Endothelial cell of umbilical vein (primary cell): ENCODE measurements at regions not wholly inside any gene's neighbourhood (a gene's known extent, or its start where the extent isn't known, plus 50 kb on each side); places are given as distances from the start of the nearest gene placed in this dataset.

Source experiments
- BruUV-seq: library from RNA; stranded (reverse); fragments of 400-500 nt; replicated peaks from 2 replicates; lab custom pipeline; 2021; lab: Mats Ljungman, UMichigan
- CTCF ChIA-PET: fragments of 300-600, 350-600 bp; sonication (Branson Sonifier 250); formaldehyde crosslinking; loops from one replicate; lab custom pipeline; 2021; ENCODE audit warnings: antibody characterized with exemption, inconsistent platforms; lab: Charles Lee
- POLR2A ChIA-PET: fragments of 300-600, 350-600 bp; sonication (Branson Sonifier 250); formaldehyde crosslinking; loops from one replicate; lab custom pipeline; 2021; ENCODE audit warnings: antibody characterized with exemption, inconsistent platforms; lab: Charles Lee
- DNase-seq: peaks from one replicate; pipeline ENCODE4 v3.0.0-alpha.2; 2011; ENCODE audit warnings: low read depth, low spot score
- FAIRE-seq: peaks from 2 replicates; lab custom pipeline; 2011; peaks lifted over from hg19 to GRCh38; lab: Jason Lieb, UNC
- H2AFZ ChIP-seq: 2 replicates; pipeline ENCODE4 v1.6.0; 2012; ENCODE audit warnings: low read depth, low read length, control low read depth, inconsistent platforms
- H3K27ac ChIP-seq: 2 replicates; pipeline ENCODE4 v1.5.1; 2011; ENCODE audit warnings: low read depth, mild to moderate bottlenecking, control low read depth, low read length, moderate library complexity; ENCODE audit not compliant: insufficient read depth
- H3K27me3 ChIP-seq, 2 experiments: 2 replicates each; pipeline versions ENCODE4 v1.6.0 to v1.6.1; 2011; ENCODE audit warnings: low read length in 2 of 2, mixed read lengths in 1 of 2; ENCODE audit not compliant: control insufficient read depth in 2 of 2, insufficient read depth in 2 of 2
- H3K36me3 ChIP-seq, 2 experiments: 2 replicates in 1 of 2; 3 replicates in 1 of 2; pipeline ENCODE4 v1.5.1; 2011; ENCODE audit warnings: low read length in 2 of 2, mild to moderate bottlenecking in 1 of 2, moderate library complexity in 1 of 2; ENCODE audit not compliant: control insufficient read depth in 2 of 2, insufficient read depth in 2 of 2; ENCODE audit errors: extremely low read depth in 1 of 2
- H3K4me1 ChIP-seq: 3 replicates; pipeline ENCODE4 v1.5.1; 2011; ENCODE audit warnings: mild to moderate bottlenecking, low read length; ENCODE audit not compliant: control insufficient read depth, insufficient read depth; ENCODE audit errors: extremely low read depth
- H3K4me2 ChIP-seq: 2 replicates; pipeline ENCODE4 v1.6.1; 2011; ENCODE audit warnings: low read length, control low read depth, mixed read lengths; ENCODE audit not compliant: insufficient read depth
- H3K4me3 ChIP-seq, 3 experiments: fragments of 200-600 bp in 1 of 3; sonication (generic), shearing (Covaris generic) in 1 of 3; replicated peaks in 1 of 3; 2 replicates each; pipeline ENCODE4 v1.5.1; 2011 to 2016; ENCODE audit warnings: control low read depth in 3 of 3, low read length in 3 of 3, mild to moderate bottlenecking in 2 of 3, inconsistent platforms in 1 of 3, low read depth in 1 of 3, moderate library complexity in 1 of 3; ENCODE audit not compliant: insufficient read depth in 1 of 3
- H3K79me2 ChIP-seq: 2 replicates; pipeline ENCODE4 v1.6.0; 2012; ENCODE audit warnings: low read length, inconsistent platforms; ENCODE audit not compliant: control insufficient read depth, insufficient read depth
- H3K9ac ChIP-seq: replicated peaks from 2 replicates; pipeline ENCODE3; 2011; ENCODE audit warnings: low read length, control low read depth; ENCODE audit not compliant: insufficient read depth; ENCODE audit errors: extremely low read depth
- H3K9me1 ChIP-seq: replicated peaks from 3 replicates; pipeline ENCODE4 v1.6.0; 2011; ENCODE audit warnings: mild to moderate bottlenecking, low read length; ENCODE audit not compliant: control insufficient read depth, insufficient read depth; ENCODE audit errors: extremely low read depth
- H3K9me3 ChIP-seq: replicated peaks from 2 replicates; pipeline ENCODE4 v1.5.1; 2012; ENCODE audit warnings: low read length, inconsistent platforms; ENCODE audit not compliant: control insufficient read depth, insufficient read depth
- H4K20me1 ChIP-seq: replicated peaks from 2 replicates; pipeline ENCODE3; 2011; ENCODE audit warnings: mild to moderate bottlenecking, low read length; ENCODE audit not compliant: control insufficient read depth, insufficient read depth; ENCODE audit errors: extremely low read depth
- CTCF ChIP-seq, 2 donors: IDR thresholded peaks; 1 replicate in 1 of 2; 2 replicates in 1 of 2; pipeline ENCODE4 v1.5.1; 2011; ENCODE audit warnings: low read length in 2 of 2, mild to moderate bottlenecking in 2 of 2, moderate library complexity in 2 of 2, control low read depth in 1 of 2, inconsistent platforms in 1 of 2, low read depth in 1 of 2; ENCODE audit not compliant: insufficient read depth in 1 of 2; ENCODE audit errors: extremely low read depth in 1 of 2
- EZH2 ChIP-seq: IDR thresholded peaks from 2 replicates; pipeline ENCODE4 v1.6.1; 2012; ENCODE audit warnings: borderline replicate concordance, low read depth, mild to moderate bottlenecking, moderate library complexity, low read length, inconsistent platforms; ENCODE audit not compliant: severe bottlenecking
- FOS ChIP-seq: IDR thresholded peaks from 2 replicates; pipeline ENCODE4 v1.6.1; 2011; ENCODE audit warnings: mild to moderate bottlenecking, low read length, moderate library complexity, borderline replicate concordance; ENCODE audit not compliant: insufficient read depth
- GATA2 ChIP-seq: IDR thresholded peaks from 2 replicates; pipeline ENCODE4 v1.7.0; 2011; ENCODE audit warnings: low read depth, mild to moderate bottlenecking, moderate library complexity, mixed read lengths, low read length; ENCODE audit not compliant: insufficient read length, insufficient read depth
- JUN ChIP-seq: IDR thresholded peaks from 2 replicates; pipeline ENCODE4 v1.6.1; 2011; ENCODE audit warnings: borderline replicate concordance, low read depth; ENCODE audit not compliant: insufficient read length, insufficient read depth
- MAX ChIP-seq: IDR thresholded peaks from 2 replicates; pipeline ENCODE4 v1.6.1; 2011; ENCODE audit not compliant: insufficient read depth, insufficient read length
- MYC ChIP-seq: IDR thresholded peaks from one replicate; pipeline ENCODE4 v1.6.1; 2011; ENCODE audit warnings: mild to moderate bottlenecking, low read depth, low read length
- POLR2A ChIP-seq: IDR thresholded peaks from 2 replicates; pipeline ENCODE4 v1.6.1; 2012; ENCODE audit warnings: low read depth, mild to moderate bottlenecking, control low read depth, low read length
- POLR2AphosphoS5 ChIP-seq: IDR thresholded peaks from 2 replicates; pipeline ENCODE4 v1.6.1; 2012; ENCODE audit warnings: low read depth, mild to moderate bottlenecking, control low read depth, low read length, moderate library complexity; ENCODE audit not compliant: insufficient read depth
- dilution Hi-C: fragments of 300-500 bp; cut with MboI; formaldehyde crosslinking; loops from one replicate; pipeline ENCODE4 v1.15.0; 2019; ENCODE audit warnings: low sequenced_read_pairs; ENCODE audit not compliant: extremely low pct_ligation_motif_present
- intact Hi-C: fragments of 100-400 bp; cut with micrococcal nuclease; formaldehyde crosslinking; loops from one replicate; pipeline ENCODE4 v1.10.0; 2022

GRCh38 chr4:151561551-151562256 is 152.7 kb downstream of the FHIP1A start:
- dilution Hi-C loops = no loop called here
- H3K4me2 ChIP-seq = no peak overlapping the region
- no peak overlapping the region for H3K9ac ChIP-seq
- no peaks in the 10 kb centered on the region for H3K9me3 ChIP-seq
- DNase-seq (no peak), FAIRE-seq (no peak)
- H3K27ac ChIP-seq = no peak overlapping the region
- ChIA-PET CTCF (no interaction called here), POLR2A (no interaction called here)
- peaks cover 9 to 24% of the 10 kb centered on the region in 2 experiments for H3K27me3 ChIP-seq
- no peaks in the 10 kb centered on the region for H3K9me1 ChIP-seq
- TF ChIP-seq POLR2AphosphoS5 = no peak
- TF ChIP-seq JUN = no peak
- TF ChIP-seq MAX = no peak
- TF ChIP-seq EZH2 = no peak
- no peak for TF ChIP-seq POLR2A
- TF ChIP-seq MYC = no peak
- TF ChIP-seq GATA2 = no peak
- TF ChIP-seq CTCF (IDR thresholded peaks at IDR 0.05; ENCODE audit: extremely low read depth in 1 of 2, insufficient read depth in 1 of 2, low read depth in 1 of 2, low read length in 2 of 2) = no peak
- no peak for TF ChIP-seq FOS
- no TSS peak for BruUV-seq
- no peaks in the 10 kb centered on the region for H4K20me1 ChIP-seq
- H3K36me3 ChIP-seq = no peaks in the 10 kb centered on the region
- H3K4me1 ChIP-seq = no peaks in the 10 kb centered on the region
- no peak overlapping the region for H3K4me3 ChIP-seq
- intact Hi-C loops = no loop called here
- H3K79me2 ChIP-seq = no peaks in the 10 kb centered on the region
- no peak overlapping the region for H2AFZ ChIP-seq
